Left lung (tissue), 4 donors: ENCODE measurements at regions not wholly inside any gene's neighbourhood (a gene's known extent, or its start where the extent isn't known, plus 50 kb on each side); places are given as distances from the start of the nearest gene placed in this dataset.
A peak's percentile ranks its signal among the peaks of the same experiment; 100 is the strongest.
"Not testable (repeated sequence)": the region's sequence is repeated elsewhere in the genome, so short reads cannot be mapped to it uniquely, and the experiment has no call there.

Experiments
- ATAC-seq: fragments of 200-7000 bp; cut with Tn5 transposase; one replicate; pipeline ENCODE4 v1.9.1; 2020; ENCODE audit warnings: moderate library complexity
- DNase-seq, 4 donors: peaks; one replicate each; pipeline ENCODE4 v3.0.0-alpha.2; 2013 to 2020
- H3K27ac ChIP-seq, 2 donors: fragments of 200-600 bp; sonication (generic) in 1 of 2; one replicate each; pipeline versions ENCODE4 v1.5.0 to v1.8.0; 2020 to 2021
- H3K27me3 ChIP-seq, 2 donors: fragments of 200-600 bp; sonication (generic) in 1 of 2; one replicate each; pipeline versions ENCODE4 v1.5.0 to v1.8.0; 2020 to 2021
- H3K36me3 ChIP-seq, 2 donors: fragments of 200-600 bp; sonication (generic) in 1 of 2; one replicate each; pipeline versions ENCODE4 v1.5.0 to v1.8.0; 2020 to 2021
- H3K4me1 ChIP-seq, 2 donors: fragments of 200-600 bp; one replicate each; pipeline ENCODE4 v1.8.0; 2021
- H3K4me3 ChIP-seq, 2 donors: fragments of 200-600 bp; sonication (generic) in 1 of 2; one replicate each; pipeline versions ENCODE4 v1.5.0 to v1.8.0; 2020 to 2021; ENCODE audit warnings: mild to moderate bottlenecking in 1 of 2
- H3K9me3 ChIP-seq, 2 donors: fragments of 200-600 bp; sonication (generic) in 1 of 2; one replicate each; pipeline versions ENCODE4 v1.5.0 to v1.8.0; 2020 to 2021
- intact Hi-C, 2 donors: fragments of 100-400 bp; cut with DNase I; formaldehyde crosslinking; loops; one replicate each; pipeline versions ENCODE4 v1.11.2 to v1.14.2; 2022
- TF ChIP-seq, protein P1 (sequence below), 2 donors: fragments of 200-600 bp; sonication (generic) in 1 of 2; IDR thresholded peaks; one replicate each; pipeline versions ENCODE4 v1.5.0 to v1.8.0; 2021; ENCODE audit warnings: antibody characterized with exemption in 2 of 2
- donor health status: DM: no; HTN: yes; CAD: no.
- donor health status: DM: no; HTN: no; CAD: no.

DNA sequence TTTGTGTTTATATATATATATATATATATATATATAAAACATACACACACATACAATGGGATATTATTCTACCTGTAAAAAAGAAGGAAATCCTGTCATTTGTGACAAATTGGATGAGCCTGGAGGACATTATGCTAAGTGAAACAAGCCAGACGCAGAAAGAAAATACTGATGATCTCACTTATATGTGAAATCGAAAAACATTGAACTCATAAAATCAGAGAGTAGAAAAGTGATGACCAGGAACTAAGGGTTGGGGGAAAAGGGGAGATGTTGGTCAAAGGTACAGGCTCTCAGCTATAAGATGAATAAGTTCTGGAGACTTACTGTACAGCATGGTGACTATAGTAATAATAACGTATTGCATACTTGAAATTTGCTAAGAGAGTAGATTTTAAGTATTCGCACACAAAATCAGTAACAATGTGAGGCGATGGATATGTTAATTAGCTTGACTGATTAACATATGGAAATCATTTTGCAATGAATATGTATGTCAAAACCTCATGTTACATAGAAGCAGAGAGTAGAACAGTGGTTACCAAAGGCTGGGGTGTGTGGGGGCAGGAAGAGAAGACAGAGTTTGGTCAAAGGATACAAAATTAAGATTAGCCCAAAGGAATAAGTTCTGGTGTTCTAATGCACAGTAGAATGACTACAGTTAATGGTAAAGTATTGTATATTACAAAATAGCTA, 92.3 kb upstream of the PHACTR1 start:
- intact Hi-C loops = no loop called here
- Histone ChIP-seq H3K27ac (no peak overlapping the region), H3K9me3 (no peaks in the 10 kb centered on the region), H3K27me3 (no peaks in the 10 kb centered on the region), H3K4me1 (peaks cover 0 to 6% of the 10 kb centered on the region in 2 donors), H3K36me3 (no peaks in the 10 kb centered on the region), H3K4me3 (no peak overlapping the region)
- DNase-seq (no peak), ATAC-seq (no peak)
- TF ChIP-seq, protein P1, sequence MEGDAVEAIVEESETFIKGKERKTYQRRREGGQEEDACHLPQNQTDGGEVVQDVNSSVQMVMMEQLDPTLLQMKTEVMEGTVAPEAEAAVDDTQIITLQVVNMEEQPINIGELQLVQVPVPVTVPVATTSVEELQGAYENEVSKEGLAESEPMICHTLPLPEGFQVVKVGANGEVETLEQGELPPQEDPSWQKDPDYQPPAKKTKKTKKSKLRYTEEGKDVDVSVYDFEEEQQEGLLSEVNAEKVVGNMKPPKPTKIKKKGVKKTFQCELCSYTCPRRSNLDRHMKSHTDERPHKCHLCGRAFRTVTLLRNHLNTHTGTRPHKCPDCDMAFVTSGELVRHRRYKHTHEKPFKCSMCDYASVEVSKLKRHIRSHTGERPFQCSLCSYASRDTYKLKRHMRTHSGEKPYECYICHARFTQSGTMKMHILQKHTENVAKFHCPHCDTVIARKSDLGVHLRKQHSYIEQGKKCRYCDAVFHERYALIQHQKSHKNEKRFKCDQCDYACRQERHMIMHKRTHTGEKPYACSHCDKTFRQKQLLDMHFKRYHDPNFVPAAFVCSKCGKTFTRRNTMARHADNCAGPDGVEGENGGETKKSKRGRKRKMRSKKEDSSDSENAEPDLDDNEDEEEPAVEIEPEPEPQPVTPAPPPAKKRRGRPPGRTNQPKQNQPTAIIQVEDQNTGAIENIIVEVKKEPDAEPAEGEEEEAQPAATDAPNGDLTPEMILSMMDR (IDR thresholded peaks at IDR 0.05) = no peak

DNA sequence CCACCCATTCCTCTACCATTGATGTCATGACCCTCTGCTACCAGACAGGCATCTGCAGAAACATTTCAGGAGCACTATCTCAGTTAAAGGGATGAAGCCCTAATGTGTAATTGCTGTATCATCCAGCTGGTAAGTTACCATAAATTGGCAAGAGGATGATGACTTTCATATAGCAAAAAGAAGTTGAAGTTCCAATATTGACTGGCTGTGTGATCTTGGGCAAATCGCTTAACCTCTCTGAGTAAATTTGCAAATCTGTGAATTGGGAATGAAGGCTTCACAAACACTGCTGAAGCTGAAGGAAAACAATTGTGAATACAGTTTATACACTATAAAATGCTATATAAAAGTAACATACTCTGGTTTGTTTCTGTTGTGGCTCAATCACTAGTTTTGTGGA, 89.5 kb upstream of the PHACTR1 start:
- Histone ChIP-seq H3K4me1 (no peaks in the 10 kb centered on the region), H3K9me3 (no peaks in the 10 kb centered on the region), H3K27me3 (no peaks in the 10 kb centered on the region), H3K36me3 (no peaks in the 10 kb centered on the region), H3K4me3 (no peak overlapping the region), H3K27ac (no peak overlapping the region)
- TF ChIP-seq, protein P1 (IDR thresholded peaks at IDR 0.05) = no peak
- ATAC-seq (no peak), DNase-seq (no peak)
- intact Hi-C loops = no loop called here

DNA sequence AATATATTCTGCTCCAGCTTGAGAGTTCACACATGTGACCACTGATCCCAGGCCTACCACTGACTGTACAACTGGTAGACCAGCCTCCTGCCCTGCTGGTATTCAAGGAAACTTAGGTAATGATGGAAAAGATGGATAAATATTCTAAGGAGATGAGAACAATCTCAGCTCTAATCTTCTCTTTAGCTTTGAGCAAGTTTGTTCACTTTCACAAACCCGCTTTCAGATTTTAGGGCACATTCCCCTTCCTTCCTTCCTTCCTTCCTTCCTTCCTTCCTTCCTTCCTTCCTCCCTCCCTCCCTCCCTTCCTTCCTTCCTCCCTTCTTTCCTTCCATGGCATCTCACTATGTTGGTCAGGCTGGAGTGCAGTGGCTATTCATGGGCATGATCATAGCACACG, 88.2 kb upstream of the PHACTR1 start:
- DNase-seq (no peak), ATAC-seq (no peak)
- intact Hi-C loops = no loop called here
- Histone ChIP-seq H3K4me1 (no peaks in the 10 kb centered on the region), H3K36me3 (no peaks in the 10 kb centered on the region), H3K27me3 (no peaks in the 10 kb centered on the region), H3K9me3 (no peaks in the 10 kb centered on the region), H3K4me3 (no peak overlapping the region), H3K27ac (no peak overlapping the region)
- TF ChIP-seq, protein P1 (IDR thresholded peaks at IDR 0.05) = no peak

DNA sequence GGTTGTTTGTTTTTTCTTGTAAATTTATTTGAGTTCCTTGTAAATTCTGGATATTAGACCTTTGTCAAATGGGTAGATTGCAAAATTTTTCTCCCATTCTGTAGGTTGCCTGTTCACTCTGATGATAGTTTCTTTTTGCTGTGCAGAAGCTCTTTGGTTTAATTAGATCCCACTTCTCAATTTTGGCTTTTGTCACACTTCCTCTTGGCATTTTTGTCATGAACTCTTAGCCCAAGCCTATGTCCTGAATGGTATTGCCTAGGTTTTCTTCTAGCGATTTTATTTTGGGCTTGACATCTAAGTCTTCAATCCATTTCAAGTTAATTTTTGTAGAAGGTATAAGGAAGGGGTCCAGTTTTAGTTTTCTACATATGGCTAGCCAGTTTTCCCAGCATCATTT, 82.8 kb upstream of the PHACTR1 start:
- H3K4me1 ChIP-seq, DNase-seq, intact Hi-C loops, H3K9me3 ChIP-seq, ATAC-seq, H3K36me3 ChIP-seq, H3K27ac ChIP-seq, H3K27me3 ChIP-seq, H3K4me3 ChIP-seq: not testable (repeated sequence)

DNA sequence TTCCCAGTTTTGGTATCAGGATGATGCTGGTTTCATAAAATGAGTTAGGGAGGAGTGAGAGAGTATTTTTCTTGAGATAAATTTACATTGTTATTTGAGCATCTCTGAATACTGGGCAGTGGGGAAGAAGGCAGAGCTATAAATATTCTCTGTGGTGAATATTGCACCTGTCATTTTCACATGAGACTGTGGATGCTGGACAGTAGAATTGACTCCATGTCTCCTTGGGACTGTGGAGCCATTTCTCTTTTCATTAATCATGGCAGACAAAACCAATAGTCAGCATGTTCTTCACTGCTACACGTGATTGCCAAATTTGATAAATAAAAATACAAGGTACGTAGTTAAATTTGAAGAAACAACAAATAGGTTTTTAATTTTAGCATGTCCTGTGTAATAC, 81.2 kb upstream of the PHACTR1 start:
- TF ChIP-seq, protein P1 (IDR thresholded peaks at IDR 0.05) = no peak
- ATAC-seq (no peak), DNase-seq (no peak)
- intact Hi-C loops = no loop called here
- H3K27ac ChIP-seq = no peak overlapping the region
- peaks cover 0 to 9% of the 10 kb centered on the region in 2 donors for H3K4me1 ChIP-seq
- no peak overlapping the region for H3K4me3 ChIP-seq
- peaks cover 0 to 2% of the 10 kb centered on the region in 2 donors for H3K9me3 ChIP-seq
- H3K27me3 ChIP-seq = no peaks in the 10 kb centered on the region
- H3K36me3 ChIP-seq = no peaks in the 10 kb centered on the region

DNA sequence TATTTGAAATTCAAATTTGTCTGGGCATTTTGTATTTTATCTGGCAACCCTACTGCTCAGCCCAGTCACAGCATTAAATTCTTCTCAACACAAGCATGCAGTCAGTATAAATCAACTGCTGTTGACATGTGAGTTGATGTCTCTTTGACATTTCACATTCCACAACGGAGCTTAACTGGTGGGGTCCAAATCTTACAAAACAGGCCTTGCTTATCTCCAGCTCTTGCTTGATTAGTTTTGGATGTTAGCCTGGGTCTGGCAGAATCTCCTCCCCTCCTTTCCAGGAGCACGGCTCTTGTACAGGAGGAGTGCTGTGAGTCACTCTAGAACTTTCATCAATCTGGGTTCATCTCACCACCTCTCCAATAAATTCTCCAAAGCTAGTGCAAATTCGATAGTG, 80.8 kb upstream of the PHACTR1 start:
- Histone ChIP-seq H3K27me3 (no peaks in the 10 kb centered on the region), H3K4me3 (no peak overlapping the region), H3K36me3 (no peaks in the 10 kb centered on the region), H3K9me3 (peaks cover 0 to 2% of the 10 kb centered on the region in 2 donors), H3K4me1 (peaks cover 0 to 9% of the 10 kb centered on the region in 2 donors), H3K27ac (no peak overlapping the region)
- ATAC-seq (peak; percentile 27), DNase-seq (no peak)
- TF ChIP-seq, protein P1 (IDR thresholded peaks at IDR 0.05) = no peak
- intact Hi-C loops = no loop called here
